ENCODE measurements at regions not wholly inside any gene's neighbourhood (a gene's known extent, or its start where the extent isn't known, plus 50 kb on each side); places are given as distances from the start of the nearest gene placed in this dataset.
"Not testable (repeated sequence)": the region's sequence is repeated elsewhere in the genome, so short reads cannot be mapped to it uniquely, and the experiment has no call there.

GRCh38 chr2:142294225-142294624 lies 163.4 kb upstream of the LRP1B start:
- 85% methylated on average over 2 of the region's 2 CpGs for WGBS
- DNase-seq (ENCODE audit: low read depth in 6 of 9, low spot score in 9 of 9), result no peak

DNA sequence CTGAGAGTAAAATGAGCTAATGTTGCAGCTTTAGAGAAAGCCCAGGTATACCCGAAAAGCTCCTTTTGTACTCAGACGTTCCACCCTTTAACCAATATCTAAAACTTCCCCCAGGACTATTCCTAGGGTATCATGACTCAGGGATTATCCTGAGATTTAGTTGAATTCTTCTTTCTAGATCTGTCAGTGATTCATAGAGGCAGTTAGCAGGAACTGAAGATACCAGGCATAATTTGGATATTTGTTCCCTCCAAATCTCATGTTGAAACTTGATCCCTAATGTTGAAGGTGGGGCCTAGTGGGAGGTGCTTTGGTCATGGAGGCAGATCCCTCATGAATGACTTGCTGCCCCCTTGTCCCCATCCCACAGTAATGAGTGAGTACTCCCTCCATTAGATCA lies 161.2 kb upstream of the LRP1B start:
- H3K36me3 ChIP-seq (ENCODE audit: control insufficient read depth in 2 of 2, insufficient read depth in 2 of 2, low read length in 1 of 2), result no peaks in the 10 kb centered on the region
- DNase-seq (ENCODE audit: low read depth in 6 of 9, low spot score in 9 of 9), result no peak
- no peaks in the 10 kb centered on the region for H3K9me3 ChIP-seq (ENCODE audit: control insufficient read depth in 2 of 2, insufficient read depth in 1 of 2, low read length in 1 of 2)
- 89% methylated on average over 2 of the region's 2 CpGs for WGBS
- no peak overlapping the region for H3K27ac ChIP-seq (ENCODE audit: low read depth in 1 of 2, low read length in 1 of 2)
- H3K27me3 ChIP-seq (ENCODE audit: control insufficient read depth in 2 of 2, insufficient read depth in 1 of 2, low read length in 1 of 2), result no peaks in the 10 kb centered on the region
- no peak overlapping the region for H3K4me3 ChIP-seq (ENCODE audit: low read length in 2 of 2)
- no peaks in the 10 kb centered on the region for H3K4me1 ChIP-seq (ENCODE audit: control insufficient read depth in 2 of 2, insufficient read depth in 2 of 2, low read length in 2 of 2)

More at GRCh38 chr2:142294225-142294624, 163.4 kb upstream of the LRP1B start:
- Histone ChIP-seq H3K36me3 (ENCODE audit: control insufficient read depth in 2 of 2, insufficient read depth in 2 of 2, low read length in 1 of 2) (no peaks in the 10 kb centered on the region), H3K9me3 (ENCODE audit: control insufficient read depth in 2 of 2, insufficient read depth in 1 of 2, low read length in 1 of 2) (no peaks in the 10 kb centered on the region), H3K4me1 (ENCODE audit: control insufficient read depth in 2 of 2, insufficient read depth in 2 of 2, low read length in 2 of 2) (no peaks in the 10 kb centered on the region), H3K4me3 (ENCODE audit: low read length in 2 of 2) (no peak overlapping the region), H3K27me3 (ENCODE audit: control insufficient read depth in 2 of 2, insufficient read depth in 1 of 2, low read length in 1 of 2) (no peaks in the 10 kb centered on the region), H3K27ac (ENCODE audit: low read depth in 1 of 2, low read length in 1 of 2) (no peak overlapping the region)

DNA sequence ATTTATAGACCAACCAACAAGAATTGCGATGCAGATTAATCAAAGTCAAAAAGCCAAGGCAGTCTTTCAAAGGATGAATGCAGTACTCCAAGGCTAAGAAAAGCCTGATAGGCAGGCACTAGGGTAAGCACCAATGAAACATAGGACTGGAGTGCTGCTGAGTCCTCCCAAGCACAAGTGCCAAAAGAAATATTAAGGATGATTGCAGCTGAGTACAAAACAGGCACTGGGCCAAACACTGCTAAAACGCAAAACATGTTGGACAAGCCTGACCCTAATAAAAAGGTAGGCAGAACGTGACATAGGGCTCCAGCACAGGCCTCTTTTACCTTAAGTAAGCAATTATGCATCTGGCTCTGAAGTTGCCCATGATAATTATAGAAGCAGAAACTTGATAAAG lies 160.1 kb upstream of the LRP1B start:
- DNase-seq (ENCODE audit: low read depth in 6 of 9, low spot score in 9 of 9), result peak in 3 of 9 donors; percentile 4 to 24 (median 4)

GRCh38 chr2:142286618-142287017 lies 155.8 kb upstream of the LRP1B start:
- DNase-seq (ENCODE audit: low read depth in 6 of 9, low spot score in 9 of 9), result no peak
- Histone ChIP-seq H3K27me3 (ENCODE audit: control insufficient read depth in 2 of 2, insufficient read depth in 1 of 2, low read length in 1 of 2) (no peaks in the 10 kb centered on the region), H3K36me3 (ENCODE audit: control insufficient read depth in 2 of 2, insufficient read depth in 2 of 2, low read length in 1 of 2) (no peaks in the 10 kb centered on the region), H3K4me1 (ENCODE audit: control insufficient read depth in 2 of 2, insufficient read depth in 2 of 2, low read length in 2 of 2) (no peaks in the 10 kb centered on the region), H3K9me3 (ENCODE audit: control insufficient read depth in 2 of 2, insufficient read depth in 1 of 2, low read length in 1 of 2) (no peaks in the 10 kb centered on the region), H3K4me3 (ENCODE audit: low read length in 2 of 2) (no peak overlapping the region), H3K27ac (ENCODE audit: low read depth in 1 of 2, low read length in 1 of 2) (no peak overlapping the region)
- 71% methylated on average over 7 of the region's 7 CpGs for WGBS

More for the DNA sequence above, 160.1 kb upstream of the LRP1B start:
- no peak overlapping the region for H3K4me3 ChIP-seq (ENCODE audit: low read length in 2 of 2)
- H3K9me3 ChIP-seq (ENCODE audit: control insufficient read depth in 2 of 2, insufficient read depth in 1 of 2, low read length in 1 of 2), result no peaks in the 10 kb centered on the region
- no peaks in the 10 kb centered on the region for H3K27me3 ChIP-seq (ENCODE audit: control insufficient read depth in 2 of 2, insufficient read depth in 1 of 2, low read length in 1 of 2)
- 89% methylated on average over 3 of the region's 3 CpGs for WGBS
- no peaks in the 10 kb centered on the region for H3K36me3 ChIP-seq (ENCODE audit: control insufficient read depth in 2 of 2, insufficient read depth in 2 of 2, low read length in 1 of 2)
- H3K27ac ChIP-seq (ENCODE audit: low read depth in 1 of 2, low read length in 1 of 2), result no peak overlapping the region
- H3K4me1 ChIP-seq (ENCODE audit: control insufficient read depth in 2 of 2, insufficient read depth in 2 of 2, low read length in 2 of 2), result no peaks in the 10 kb centered on the region

- WGBS, result 75% methylated on average over 4 of the region's 4 CpGs
- no peak overlapping the region for H3K4me3 ChIP-seq (ENCODE audit: low read length in 2 of 2)
- H3K27me3 ChIP-seq (ENCODE audit: control insufficient read depth in 2 of 2, insufficient read depth in 1 of 2, low read length in 1 of 2), result no peaks in the 10 kb centered on the region
- no peak overlapping the region for H3K27ac ChIP-seq (ENCODE audit: low read depth in 1 of 2, low read length in 1 of 2)
- H3K4me1 ChIP-seq (ENCODE audit: control insufficient read depth in 2 of 2, insufficient read depth in 2 of 2, low read length in 2 of 2), result no peaks in the 10 kb centered on the region
- no peaks in the 10 kb centered on the region for H3K36me3 ChIP-seq (ENCODE audit: control insufficient read depth in 2 of 2, insufficient read depth in 2 of 2, low read length in 1 of 2)
- H3K9me3 ChIP-seq (ENCODE audit: control insufficient read depth in 2 of 2, insufficient read depth in 1 of 2, low read length in 1 of 2), result no peaks in the 10 kb centered on the region
- DNase-seq (ENCODE audit: low read depth in 6 of 9, low spot score in 9 of 9), result no peak
These were observed 154.7 kb upstream of the LRP1B start for GRCh38 chr2:142285480-142285879.

DNA sequence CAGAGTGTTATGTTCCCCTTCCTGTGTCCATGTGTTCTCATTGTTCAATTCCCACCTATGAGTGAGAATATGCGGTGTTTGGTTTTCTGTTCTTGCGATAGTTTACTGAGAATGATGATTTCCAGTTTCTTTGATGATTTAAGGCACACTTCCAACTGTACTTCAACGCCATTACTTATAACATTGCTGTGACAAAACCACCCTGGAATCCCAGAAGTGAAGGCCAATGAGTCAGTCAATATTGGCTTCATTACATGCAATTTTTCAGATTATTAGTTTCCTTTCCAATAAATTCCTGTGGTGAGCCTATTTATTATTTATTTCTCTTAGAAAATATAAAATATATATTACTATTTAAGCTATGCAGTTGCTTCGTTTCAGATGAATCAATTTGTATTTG lies 153.5 kb upstream of the LRP1B start:
- H3K27ac ChIP-seq (ENCODE audit: low read depth in 1 of 2, low read length in 1 of 2); H3K4me1 ChIP-seq (ENCODE audit: control insufficient read depth in 2 of 2, insufficient read depth in 2 of 2, low read length in 2 of 2); H3K36me3 ChIP-seq (ENCODE audit: control insufficient read depth in 2 of 2, insufficient read depth in 2 of 2, low read length in 1 of 2); DNase-seq (ENCODE audit: low read depth in 6 of 9, low spot score in 9 of 9); H3K9me3 ChIP-seq (ENCODE audit: control insufficient read depth in 2 of 2, insufficient read depth in 1 of 2, low read length in 1 of 2); H3K27me3 ChIP-seq (ENCODE audit: control insufficient read depth in 2 of 2, insufficient read depth in 1 of 2, low read length in 1 of 2); H3K4me3 ChIP-seq (ENCODE audit: low read length in 2 of 2): not testable (repeated sequence)
- WGBS, result 95% methylated on average over 4 of the region's 4 CpGs

DNA sequence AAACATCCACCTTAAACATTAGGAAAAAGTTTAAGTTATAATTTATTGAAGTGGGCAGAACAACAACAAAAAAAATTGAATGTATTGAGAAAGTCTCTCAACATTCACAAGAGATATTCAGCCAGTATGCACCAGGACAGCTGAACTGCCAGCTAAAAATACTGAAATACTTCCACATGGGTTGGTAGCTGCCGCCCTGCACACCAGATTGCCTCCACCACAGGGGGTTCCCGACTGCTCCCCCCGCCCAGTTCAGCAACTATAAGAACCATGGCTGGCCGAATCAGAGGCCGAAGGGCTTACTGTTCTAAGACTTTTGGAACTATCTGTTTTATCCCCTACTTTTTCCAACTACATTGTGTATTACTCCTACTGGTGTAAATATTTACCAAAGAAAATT lies 150.0 kb upstream of the LRP1B start:
- Histone ChIP-seq H3K27ac (ENCODE audit: low read depth in 1 of 2, low read length in 1 of 2) (no peak overlapping the region), H3K4me1 (ENCODE audit: control insufficient read depth in 2 of 2, insufficient read depth in 2 of 2, low read length in 2 of 2) (no peaks in the 10 kb centered on the region), H3K27me3 (ENCODE audit: control insufficient read depth in 2 of 2, insufficient read depth in 1 of 2, low read length in 1 of 2) (no peaks in the 10 kb centered on the region), H3K36me3 (ENCODE audit: control insufficient read depth in 2 of 2, insufficient read depth in 2 of 2, low read length in 1 of 2) (no peaks in the 10 kb centered on the region), H3K4me3 (ENCODE audit: low read length in 2 of 2) (no peak overlapping the region), H3K9me3 (ENCODE audit: control insufficient read depth in 2 of 2, insufficient read depth in 1 of 2, low read length in 1 of 2) (no peaks in the 10 kb centered on the region)
- DNase-seq (ENCODE audit: low read depth in 6 of 9, low spot score in 9 of 9), result no peak
- 92% methylated on average over 5 of the region's 5 CpGs for WGBS

GRCh38 chr2:142270990-142271389 lies 140.2 kb upstream of the LRP1B start:
- Histone ChIP-seq H3K4me3 (ENCODE audit: low read length in 2 of 2) (no peak overlapping the region), H3K9me3 (ENCODE audit: control insufficient read depth in 2 of 2, insufficient read depth in 1 of 2, low read length in 1 of 2) (no peaks in the 10 kb centered on the region), H3K27me3 (ENCODE audit: control insufficient read depth in 2 of 2, insufficient read depth in 1 of 2, low read length in 1 of 2) (no peaks in the 10 kb centered on the region), H3K4me1 (ENCODE audit: control insufficient read depth in 2 of 2, insufficient read depth in 2 of 2, low read length in 2 of 2) (no peaks in the 10 kb centered on the region), H3K36me3 (ENCODE audit: control insufficient read depth in 2 of 2, insufficient read depth in 2 of 2, low read length in 1 of 2) (no peaks in the 10 kb centered on the region), H3K27ac (ENCODE audit: low read depth in 1 of 2, low read length in 1 of 2) (no peak overlapping the region)
- no peak for DNase-seq (ENCODE audit: low read depth in 6 of 9, low spot score in 9 of 9)
- WGBS, result 90% methylated on average over 2 of the region's 2 CpGs

GRCh38 chr2:142270291-142270690 lies 139.5 kb upstream of the LRP1B start:
- H3K27ac ChIP-seq (ENCODE audit: low read depth in 1 of 2, low read length in 1 of 2), result no peak overlapping the region

DNA sequence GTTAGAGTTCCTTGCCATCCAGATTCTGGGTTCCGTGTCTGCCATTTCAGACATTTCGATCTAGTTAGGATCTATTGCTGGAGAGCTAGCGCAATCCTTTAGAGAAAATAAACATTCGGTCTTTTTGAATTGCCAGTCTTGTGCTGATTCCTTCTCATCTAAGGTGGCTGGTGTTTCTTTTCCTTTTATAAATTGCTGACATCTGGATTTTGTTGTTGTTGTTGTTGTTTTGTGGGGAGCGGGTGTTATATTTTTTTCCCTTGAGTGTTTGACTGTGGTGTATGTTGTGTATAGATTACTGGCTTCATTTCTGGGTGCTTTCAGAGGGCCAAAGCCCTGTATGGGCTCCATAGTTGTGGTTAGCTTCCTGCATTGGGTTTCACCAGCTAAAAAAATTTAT lies 128.5 kb upstream of the LRP1B start:
- Histone ChIP-seq H3K27me3 (ENCODE audit: control insufficient read depth in 2 of 2, insufficient read depth in 1 of 2, low read length in 1 of 2) (no peaks in the 10 kb centered on the region), H3K9me3 (ENCODE audit: control insufficient read depth in 2 of 2, insufficient read depth in 1 of 2, low read length in 1 of 2) (no peaks in the 10 kb centered on the region), H3K36me3 (ENCODE audit: control insufficient read depth in 2 of 2, insufficient read depth in 2 of 2, low read length in 1 of 2) (no peaks in the 10 kb centered on the region), H3K4me1 (ENCODE audit: control insufficient read depth in 2 of 2, insufficient read depth in 2 of 2, low read length in 2 of 2) (no peaks in the 10 kb centered on the region), H3K27ac (ENCODE audit: low read depth in 1 of 2, low read length in 1 of 2) (no peak overlapping the region), H3K4me3 (ENCODE audit: low read length in 2 of 2) (no peak overlapping the region)
- 99% methylated on average over 5 of the region's 5 CpGs for WGBS
- no peak for DNase-seq (ENCODE audit: low read depth in 6 of 9, low spot score in 9 of 9)

More at GRCh38 chr2:142270291-142270690, 139.5 kb upstream of the LRP1B start:
- DNase-seq (ENCODE audit: low read depth in 6 of 9, low spot score in 9 of 9), result no peak
- Histone ChIP-seq H3K4me1 (ENCODE audit: control insufficient read depth in 2 of 2, insufficient read depth in 2 of 2, low read length in 2 of 2) (no peaks in the 10 kb centered on the region), H3K4me3 (ENCODE audit: low read length in 2 of 2) (no peak overlapping the region), H3K9me3 (ENCODE audit: control insufficient read depth in 2 of 2, insufficient read depth in 1 of 2, low read length in 1 of 2) (no peaks in the 10 kb centered on the region), H3K27me3 (ENCODE audit: control insufficient read depth in 2 of 2, insufficient read depth in 1 of 2, low read length in 1 of 2) (no peaks in the 10 kb centered on the region), H3K36me3 (ENCODE audit: control insufficient read depth in 2 of 2, insufficient read depth in 2 of 2, low read length in 1 of 2) (no peaks in the 10 kb centered on the region)
- WGBS, result 96% methylated on average over 2 of the region's 2 CpGs

Data from thymus (tissue), 11 donors.